DOHH2 (cell line): ENCODE measurements at regions not wholly inside any gene's neighbourhood (a gene's known extent, or its start where the extent isn't known, plus 50 kb on each side); places are given as distances from the start of the nearest gene placed in this dataset.

Experiments used
- H3F3A ChIP-seq: fragments of 200-600 bp; sonication (generic), shearing (Covaris generic); 2 replicates; pipeline ENCODE4 v1.6.0; 2016; ENCODE audit warnings: antibody characterized with exemption, mild to moderate bottlenecking; ENCODE audit not compliant: control insufficient read depth, insufficient read depth
- H3K27ac ChIP-seq: fragments of 200-600 bp; sonication (generic); 2 replicates; pipeline ENCODE4 v1.5.1; 2014; ENCODE audit warnings: low read depth, mild to moderate bottlenecking, low read length, moderate library complexity
- H3K27me3 ChIP-seq: fragments of 200-600 bp; sonication (generic); 2 replicates; pipeline ENCODE4 v1.6.1; 2014; ENCODE audit warnings: mild to moderate bottlenecking, low read length, mixed read lengths; ENCODE audit not compliant: control insufficient read depth
- H3K36me3 ChIP-seq: fragments of 200-600 bp; sonication (generic); 2 replicates; pipeline ENCODE4 v1.6.1; 2014; ENCODE audit warnings: mild to moderate bottlenecking, low read length, moderate library complexity, mixed read lengths; ENCODE audit not compliant: control insufficient read depth
- H3K4me1 ChIP-seq: fragments of 200-600 bp; sonication (generic); 2 replicates; pipeline ENCODE4 v1.6.1; 2014; ENCODE audit warnings: mild to moderate bottlenecking, low read length, mixed read lengths; ENCODE audit not compliant: control insufficient read depth
- H3K4me2 ChIP-seq: fragments of 200-600 bp; sonication (generic); 2 replicates; pipeline ENCODE4 v1.6.0; 2014; ENCODE audit warnings: mild to moderate bottlenecking, low read length, moderate library complexity
- H3K4me3 ChIP-seq: fragments of 200-600 bp; sonication (generic); 2 replicates; pipeline ENCODE4 v1.5.1; 2014; ENCODE audit warnings: mild to moderate bottlenecking, low read length, mixed read lengths
- H3K79me2 ChIP-seq: fragments of 200-600 bp; sonication (generic); 2 replicates; pipeline ENCODE4 v1.6.1; 2014; ENCODE audit warnings: mild to moderate bottlenecking, low read length, mixed read lengths; ENCODE audit not compliant: control insufficient read depth
- H3K9me2 ChIP-seq: fragments of 200-600 bp; sonication (generic); replicated peaks from 2 replicates; pipeline ENCODE4 v1.6.1; 2014; ENCODE audit warnings: mild to moderate bottlenecking, low read length, mixed read lengths; ENCODE audit not compliant: control insufficient read depth
- H3K9me3 ChIP-seq: fragments of 200-600 bp; sonication (generic); 2 replicates; pipeline ENCODE4 v1.6.1; 2014; ENCODE audit warnings: antibody characterized with exemption, low read length, mixed read lengths; ENCODE audit not compliant: control insufficient read depth, insufficient read depth
- H4K20me1 ChIP-seq: fragments of 200-600 bp; sonication (generic); 2 replicates; pipeline ENCODE4 v1.6.0; 2014; ENCODE audit warnings: low read depth, mild to moderate bottlenecking, antibody characterized with exemption, low read length, moderate library complexity; ENCODE audit not compliant: control insufficient read depth, insufficient read depth
- CTCF ChIP-seq: fragments of 200-600 bp; sonication (generic); IDR thresholded peaks from one replicate; pipeline ENCODE4 v1.5.1; 2014; ENCODE audit warnings: antibody characterized with exemption, mild to moderate bottlenecking, low read depth, low read length; ENCODE audit not compliant: poor library complexity, severe bottlenecking
- EZH2phosphoT487 ChIP-seq: fragments of 200-600 bp; sonication (generic); IDR thresholded peaks from 2 replicates; pipeline ENCODE4 v1.6.1; 2017; ENCODE audit warnings: borderline replicate concordance, mild to moderate bottlenecking, antibody characterized with exemption, low read length, moderate library complexity, mixed read lengths

GRCh38 chr5:116365006-116365496, 209.6 kb downstream of the SEMA6A start:
- Histone ChIP-seq H3K27me3 (no peaks in the 10 kb centered on the region), H4K20me1 (no peaks in the 10 kb centered on the region), H3K4me2 (no peak overlapping the region), H3K9me3 (no peaks in the 10 kb centered on the region), H3K4me1 (peaks cover under 1% of the 10 kb centered on the region; the same call in 1 of the 2 replicates), H3K79me2 (no peaks in the 10 kb centered on the region), H3K4me3 (no peak overlapping the region), H3K36me3 (0 out of 2 replicates have a peak, but pooled peaks cover 5% of the 10 kb centered on the region), H3K9me2 (no peaks in the 10 kb centered on the region), H3F3A (no peaks in the 10 kb centered on the region), H3K27ac (no peak overlapping the region)
- TF ChIP-seq CTCF (no peak), EZH2phosphoT487 (no peak)

- Histone ChIP-seq H3K4me3 (no peak overlapping the region), H3K4me2 (no peak overlapping the region), H3K9me2 (no peaks in the 10 kb centered on the region), H3K9me3 (no peaks in the 10 kb centered on the region), H3K27me3 (no peaks in the 10 kb centered on the region), H4K20me1 (no peaks in the 10 kb centered on the region), H3K79me2 (no peaks in the 10 kb centered on the region), H3K4me1 (peaks cover 13% of the 10 kb centered on the region), H3F3A (peaks cover 2% of the 10 kb centered on the region; the same call in 1 of the 2 replicates), H3K36me3 (0 out of 2 replicates have a peak, but pooled peaks cover 5% of the 10 kb centered on the region), H3K27ac (no peak overlapping the region)
- TF ChIP-seq EZH2phosphoT487, result no peak
- no peak for TF ChIP-seq CTCF
Observed at GRCh38 chr5:116363780-116364179, 210.8 kb downstream of the SEMA6A start.

- no peaks in the 10 kb centered on the region for H3K9me2 ChIP-seq
- H3K4me2 ChIP-seq, result no peak overlapping the region
Observed at GRCh38 chr5:116361979-116362577, 212.5 kb downstream of the SEMA6A start.

More at GRCh38 chr5:116361979-116362577, 212.5 kb downstream of the SEMA6A start:
- H4K20me1 ChIP-seq, result no peaks in the 10 kb centered on the region
- peaks cover 21% of the 10 kb centered on the region for H3K4me1 ChIP-seq
- H3K4me3 ChIP-seq, result no peak overlapping the region
- no peaks in the 10 kb centered on the region for H3K79me2 ChIP-seq
- 0 out of 2 replicates have a peak, but pooled peaks cover 5% of the 10 kb centered on the region for H3K36me3 ChIP-seq
- H3K27ac ChIP-seq, result no peak overlapping the region
- H3F3A ChIP-seq, result peaks cover 2% of the 10 kb centered on the region; the same call in 1 of the 2 replicates
- H3K9me3 ChIP-seq, result no peaks in the 10 kb centered on the region
- H3K27me3 ChIP-seq, result no peaks in the 10 kb centered on the region
- TF ChIP-seq EZH2phosphoT487 (no peak), CTCF (no peak)
